ENCODE measurements at regions not wholly inside any gene's neighbourhood (a gene's known extent, or its start where the extent isn't known, plus 50 kb on each side); places are given as distances from the start of the nearest gene placed in this dataset.

DNA sequence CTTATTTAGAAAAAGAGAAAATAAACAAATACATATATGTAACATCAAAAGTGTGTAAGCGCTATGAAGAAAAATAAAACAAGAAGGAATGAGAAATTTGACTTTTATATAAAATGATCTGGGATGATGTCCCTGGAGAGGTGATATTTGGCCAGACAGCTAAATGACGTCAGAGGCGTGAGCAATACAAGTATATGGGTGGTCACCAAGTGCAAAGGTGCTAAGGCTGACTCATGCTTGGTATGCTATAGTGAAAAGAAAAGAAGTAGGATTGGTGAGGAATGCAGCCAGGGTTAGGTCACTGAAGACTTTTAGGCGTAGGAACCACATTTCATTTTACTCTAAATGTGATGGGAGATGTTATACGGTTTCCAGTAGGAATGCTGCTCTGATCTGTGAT, 1049.1 kb upstream of the TENM3 start:
- DNase-seq (ENCODE audit: low read depth): no peak
- H3K4me3 ChIP-seq (ENCODE audit: low read length): no peak overlapping the region
- TF ChIP-seq, protein P1, sequence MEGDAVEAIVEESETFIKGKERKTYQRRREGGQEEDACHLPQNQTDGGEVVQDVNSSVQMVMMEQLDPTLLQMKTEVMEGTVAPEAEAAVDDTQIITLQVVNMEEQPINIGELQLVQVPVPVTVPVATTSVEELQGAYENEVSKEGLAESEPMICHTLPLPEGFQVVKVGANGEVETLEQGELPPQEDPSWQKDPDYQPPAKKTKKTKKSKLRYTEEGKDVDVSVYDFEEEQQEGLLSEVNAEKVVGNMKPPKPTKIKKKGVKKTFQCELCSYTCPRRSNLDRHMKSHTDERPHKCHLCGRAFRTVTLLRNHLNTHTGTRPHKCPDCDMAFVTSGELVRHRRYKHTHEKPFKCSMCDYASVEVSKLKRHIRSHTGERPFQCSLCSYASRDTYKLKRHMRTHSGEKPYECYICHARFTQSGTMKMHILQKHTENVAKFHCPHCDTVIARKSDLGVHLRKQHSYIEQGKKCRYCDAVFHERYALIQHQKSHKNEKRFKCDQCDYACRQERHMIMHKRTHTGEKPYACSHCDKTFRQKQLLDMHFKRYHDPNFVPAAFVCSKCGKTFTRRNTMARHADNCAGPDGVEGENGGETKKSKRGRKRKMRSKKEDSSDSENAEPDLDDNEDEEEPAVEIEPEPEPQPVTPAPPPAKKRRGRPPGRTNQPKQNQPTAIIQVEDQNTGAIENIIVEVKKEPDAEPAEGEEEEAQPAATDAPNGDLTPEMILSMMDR (conservative IDR thresholded peaks at IDR 0.05; ENCODE audit: low read depth, low read length): no peak

DNA sequence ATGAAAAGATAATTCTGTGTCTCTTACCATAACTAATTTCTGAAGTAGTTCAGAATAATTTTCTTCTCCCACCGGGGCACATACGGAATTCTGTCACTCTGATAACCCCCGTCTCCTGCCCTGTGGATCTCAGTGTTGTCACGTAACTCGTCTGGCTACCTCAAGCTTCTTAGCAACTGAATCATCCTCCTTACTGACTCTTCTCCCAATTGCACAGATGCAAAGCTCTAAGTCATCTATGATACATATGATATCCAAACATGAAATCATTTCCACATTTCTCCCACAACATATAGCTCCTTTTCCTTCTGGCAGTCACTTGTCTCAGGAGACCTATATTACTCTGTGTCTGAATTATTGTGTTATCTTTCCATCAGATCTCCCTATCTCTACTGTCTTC, 1043.1 kb upstream of the TENM3 start:
- TF ChIP-seq, protein P1 (conservative IDR thresholded peaks at IDR 0.05; ENCODE audit: low read depth, low read length): no peak
- no peak for DNase-seq (ENCODE audit: low read depth)
- no peak overlapping the region for H3K4me3 ChIP-seq (ENCODE audit: low read length)

GRCh38 chr4:181202240-181202639, 1041.0 kb upstream of the TENM3 start:
- DNase-seq (ENCODE audit: low read depth): no peak
- TF ChIP-seq, protein P1 (conservative IDR thresholded peaks at IDR 0.05; ENCODE audit: low read depth, low read length): no peak
- no peak overlapping the region for H3K4me3 ChIP-seq (ENCODE audit: low read length)

DNA sequence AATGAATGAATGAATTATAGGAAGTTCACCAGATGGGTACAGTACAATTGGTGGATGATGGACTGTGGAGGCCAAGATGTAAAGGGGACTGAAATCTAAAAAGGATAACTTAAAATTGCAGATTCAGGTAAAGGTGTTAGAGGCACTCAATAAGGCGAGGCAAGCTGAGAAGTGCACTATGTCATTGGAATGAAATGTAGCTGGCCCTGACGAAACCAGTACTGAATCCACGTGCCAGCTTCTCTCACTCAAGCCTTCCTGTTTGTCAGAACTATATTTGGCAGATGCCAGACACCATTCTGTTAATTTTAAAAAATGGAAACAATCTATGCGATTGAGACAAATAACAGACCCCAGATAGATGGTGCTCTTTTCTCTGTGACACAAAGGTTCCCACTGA, 1039.1 kb upstream of the TENM3 start:
- H3K4me3 ChIP-seq (ENCODE audit: low read length): no peak overlapping the region
- DNase-seq (ENCODE audit: low read depth): no peak
- TF ChIP-seq, protein P1 (conservative IDR thresholded peaks at IDR 0.05; ENCODE audit: low read depth, low read length): no peak

GRCh38 chr4:181213551-181213950, 1029.7 kb upstream of the TENM3 start:
- H3K4me3 ChIP-seq (ENCODE audit: low read length): no peak overlapping the region
- DNase-seq (ENCODE audit: low read depth): no peak
- TF ChIP-seq, protein P1 (conservative IDR thresholded peaks at IDR 0.05; ENCODE audit: low read depth, low read length): no peak

GRCh38 chr4:181216501-181216900, 1026.7 kb upstream of the TENM3 start:
- DNase-seq (ENCODE audit: low read depth): no peak
- H3K4me3 ChIP-seq (ENCODE audit: low read length): no peak overlapping the region

GRCh38 chr4:181219783-181220416, 1023.3 kb upstream of the TENM3 start:
- H3K4me3 ChIP-seq (ENCODE audit: low read length): no peak overlapping the region
- TF ChIP-seq, protein P1 (conservative IDR thresholded peaks at IDR 0.05; ENCODE audit: low read depth, low read length): no peak
- DNase-seq (ENCODE audit: low read depth): no peak

More at GRCh38 chr4:181216501-181216900, 1026.7 kb upstream of the TENM3 start:
- TF ChIP-seq, protein P1 (conservative IDR thresholded peaks at IDR 0.05; ENCODE audit: low read depth, low read length): no peak

All from retinal pigment epithelial cell (primary cell).